H1 (cell line): ENCODE measurements at regions not wholly inside any gene's neighbourhood (a gene's known extent, or its start where the extent isn't known, plus 50 kb on each side); places are given as distances from the start of the nearest gene placed in this dataset.

Experiments
- BACH1 ChIP-seq: IDR thresholded peaks from 2 replicates; pipeline ENCODE4 v1.6.1; 2012; ENCODE audit warnings: low read length, improper control_type of control experiment
- CTBP2 ChIP-seq: IDR thresholded peaks from 2 replicates; pipeline ENCODE4 v1.7.0; 2011; ENCODE audit warnings: borderline replicate concordance, mild to moderate bottlenecking, moderate library complexity, mixed read lengths, low read length; ENCODE audit not compliant: insufficient read depth, insufficient read length
- EGR1 ChIP-seq: IDR thresholded peaks from 2 replicates; pipeline ENCODE4 v1.6.1; 2011; ENCODE audit warnings: low read depth, low read length, borderline replicate concordance
- HDAC2 ChIP-seq, 2 experiments: fragments of 300-600 bp in 1 of 2; sonication (generic) in 1 of 2; IDR thresholded peaks; 2 replicates each; pipeline ENCODE4 v1.6.1; 2011 to 2012; ENCODE audit warnings: low read depth in 2 of 2, low read length in 2 of 2, mild to moderate bottlenecking in 2 of 2, moderate library complexity in 2 of 2, borderline replicate concordance in 1 of 2, inconsistent platforms in 1 of 2
- POU5F1 ChIP-seq: IDR thresholded peaks from 2 replicates; pipeline ENCODE4 v1.6.1; 2011; ENCODE audit warnings: low read depth, mild to moderate bottlenecking, low read length, moderate library complexity
- SP1 ChIP-seq: IDR thresholded peaks from 2 replicates; pipeline ENCODE4 v1.6.1; 2011; ENCODE audit warnings: low read depth, low read length
- TAF1 ChIP-seq: IDR thresholded peaks from 2 replicates; pipeline ENCODE4 v1.6.1; 2011; ENCODE audit warnings: mild to moderate bottlenecking, low read depth, low read length
- TF ChIP-seq, protein P1 (sequence below): fragments of 300-600 bp; sonication (generic); IDR thresholded peaks from 2 replicates; pipeline ENCODE4 v1.7.1; 2012; ENCODE audit warnings: low read length, moderate library complexity, mild to moderate bottlenecking, inconsistent platforms; ENCODE audit not compliant: insufficient replicate concordance
- TF ChIP-seq, protein P2 (sequence below): IDR thresholded peaks from 2 replicates; pipeline ENCODE4 v1.6.1; 2012; ENCODE audit warnings: inconsistent platforms

DNA sequence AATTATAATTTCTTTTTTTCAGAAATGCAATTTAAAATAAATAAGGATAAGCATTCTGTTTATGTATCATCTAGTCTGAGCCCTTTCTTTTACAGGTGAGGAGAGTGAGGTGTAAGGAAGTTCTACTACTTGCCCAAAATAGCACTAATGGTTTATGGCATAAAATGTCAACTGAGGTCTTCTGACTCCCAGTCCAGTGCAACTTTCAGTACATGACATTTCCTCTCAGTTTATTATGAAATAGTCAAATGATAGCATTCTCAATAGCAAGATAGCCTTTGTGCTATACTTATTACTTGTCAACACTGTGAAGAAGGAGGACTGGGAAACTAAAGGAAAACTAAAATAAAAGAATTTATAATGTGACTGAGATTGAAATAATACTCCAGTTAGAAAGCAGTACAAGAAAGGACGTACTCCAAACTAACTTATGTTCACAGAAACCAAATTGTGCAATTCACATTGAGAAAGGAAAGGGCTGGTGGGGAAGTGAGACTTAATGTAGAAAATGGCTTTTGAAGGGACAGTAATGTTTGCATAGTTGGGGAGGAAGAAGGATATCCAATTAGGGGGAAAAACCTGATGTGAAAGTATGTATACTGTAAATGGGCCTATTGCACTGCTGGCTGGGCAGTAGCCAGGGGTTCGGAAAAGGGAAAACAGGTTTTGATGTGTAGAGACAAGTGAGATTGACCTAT is 166.7 kb upstream of the ZEB2 start (continued):
- TF ChIP-seq, protein P1, sequence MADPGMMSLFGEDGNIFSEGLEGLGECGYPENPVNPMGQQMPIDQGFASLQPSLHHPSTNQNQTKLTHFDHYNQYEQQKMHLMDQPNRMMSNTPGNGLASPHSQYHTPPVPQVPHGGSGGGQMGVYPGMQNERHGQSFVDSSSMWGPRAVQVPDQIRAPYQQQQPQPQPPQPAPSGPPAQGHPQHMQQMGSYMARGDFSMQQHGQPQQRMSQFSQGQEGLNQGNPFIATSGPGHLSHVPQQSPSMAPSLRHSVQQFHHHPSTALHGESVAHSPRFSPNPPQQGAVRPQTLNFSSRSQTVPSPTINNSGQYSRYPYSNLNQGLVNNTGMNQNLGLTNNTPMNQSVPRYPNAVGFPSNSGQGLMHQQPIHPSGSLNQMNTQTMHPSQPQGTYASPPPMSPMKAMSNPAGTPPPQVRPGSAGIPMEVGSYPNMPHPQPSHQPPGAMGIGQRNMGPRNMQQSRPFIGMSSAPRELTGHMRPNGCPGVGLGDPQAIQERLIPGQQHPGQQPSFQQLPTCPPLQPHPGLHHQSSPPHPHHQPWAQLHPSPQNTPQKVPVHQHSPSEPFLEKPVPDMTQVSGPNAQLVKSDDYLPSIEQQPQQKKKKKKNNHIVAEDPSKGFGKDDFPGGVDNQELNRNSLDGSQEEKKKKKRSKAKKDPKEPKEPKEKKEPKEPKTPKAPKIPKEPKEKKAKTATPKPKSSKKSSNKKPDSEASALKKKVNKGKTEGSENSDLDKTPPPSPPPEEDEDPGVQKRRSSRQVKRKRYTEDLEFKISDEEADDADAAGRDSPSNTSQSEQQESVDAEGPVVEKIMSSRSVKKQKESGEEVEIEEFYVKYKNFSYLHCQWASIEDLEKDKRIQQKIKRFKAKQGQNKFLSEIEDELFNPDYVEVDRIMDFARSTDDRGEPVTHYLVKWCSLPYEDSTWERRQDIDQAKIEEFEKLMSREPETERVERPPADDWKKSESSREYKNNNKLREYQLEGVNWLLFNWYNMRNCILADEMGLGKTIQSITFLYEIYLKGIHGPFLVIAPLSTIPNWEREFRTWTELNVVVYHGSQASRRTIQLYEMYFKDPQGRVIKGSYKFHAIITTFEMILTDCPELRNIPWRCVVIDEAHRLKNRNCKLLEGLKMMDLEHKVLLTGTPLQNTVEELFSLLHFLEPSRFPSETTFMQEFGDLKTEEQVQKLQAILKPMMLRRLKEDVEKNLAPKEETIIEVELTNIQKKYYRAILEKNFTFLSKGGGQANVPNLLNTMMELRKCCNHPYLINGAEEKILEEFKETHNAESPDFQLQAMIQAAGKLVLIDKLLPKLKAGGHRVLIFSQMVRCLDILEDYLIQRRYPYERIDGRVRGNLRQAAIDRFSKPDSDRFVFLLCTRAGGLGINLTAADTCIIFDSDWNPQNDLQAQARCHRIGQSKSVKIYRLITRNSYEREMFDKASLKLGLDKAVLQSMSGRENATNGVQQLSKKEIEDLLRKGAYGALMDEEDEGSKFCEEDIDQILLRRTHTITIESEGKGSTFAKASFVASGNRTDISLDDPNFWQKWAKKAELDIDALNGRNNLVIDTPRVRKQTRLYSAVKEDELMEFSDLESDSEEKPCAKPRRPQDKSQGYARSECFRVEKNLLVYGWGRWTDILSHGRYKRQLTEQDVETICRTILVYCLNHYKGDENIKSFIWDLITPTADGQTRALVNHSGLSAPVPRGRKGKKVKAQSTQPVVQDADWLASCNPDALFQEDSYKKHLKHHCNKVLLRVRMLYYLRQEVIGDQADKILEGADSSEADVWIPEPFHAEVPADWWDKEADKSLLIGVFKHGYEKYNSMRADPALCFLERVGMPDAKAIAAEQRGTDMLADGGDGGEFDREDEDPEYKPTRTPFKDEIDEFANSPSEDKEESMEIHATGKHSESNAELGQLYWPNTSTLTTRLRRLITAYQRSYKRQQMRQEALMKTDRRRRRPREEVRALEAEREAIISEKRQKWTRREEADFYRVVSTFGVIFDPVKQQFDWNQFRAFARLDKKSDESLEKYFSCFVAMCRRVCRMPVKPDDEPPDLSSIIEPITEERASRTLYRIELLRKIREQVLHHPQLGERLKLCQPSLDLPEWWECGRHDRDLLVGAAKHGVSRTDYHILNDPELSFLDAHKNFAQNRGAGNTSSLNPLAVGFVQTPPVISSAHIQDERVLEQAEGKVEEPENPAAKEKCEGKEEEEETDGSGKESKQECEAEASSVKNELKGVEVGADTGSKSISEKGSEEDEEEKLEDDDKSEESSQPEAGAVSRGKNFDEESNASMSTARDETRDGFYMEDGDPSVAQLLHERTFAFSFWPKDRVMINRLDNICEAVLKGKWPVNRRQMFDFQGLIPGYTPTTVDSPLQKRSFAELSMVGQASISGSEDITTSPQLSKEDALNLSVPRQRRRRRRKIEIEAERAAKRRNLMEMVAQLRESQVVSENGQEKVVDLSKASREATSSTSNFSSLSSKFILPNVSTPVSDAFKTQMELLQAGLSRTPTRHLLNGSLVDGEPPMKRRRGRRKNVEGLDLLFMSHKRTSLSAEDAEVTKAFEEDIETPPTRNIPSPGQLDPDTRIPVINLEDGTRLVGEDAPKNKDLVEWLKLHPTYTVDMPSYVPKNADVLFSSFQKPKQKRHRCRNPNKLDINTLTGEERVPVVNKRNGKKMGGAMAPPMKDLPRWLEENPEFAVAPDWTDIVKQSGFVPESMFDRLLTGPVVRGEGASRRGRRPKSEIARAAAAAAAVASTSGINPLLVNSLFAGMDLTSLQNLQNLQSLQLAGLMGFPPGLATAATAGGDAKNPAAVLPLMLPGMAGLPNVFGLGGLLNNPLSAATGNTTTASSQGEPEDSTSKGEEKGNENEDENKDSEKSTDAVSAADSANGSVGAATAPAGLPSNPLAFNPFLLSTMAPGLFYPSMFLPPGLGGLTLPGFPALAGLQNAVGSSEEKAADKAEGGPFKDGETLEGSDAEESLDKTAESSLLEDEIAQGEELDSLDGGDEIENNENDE, result no peak
- TF ChIP-seq TAF1 (no peak), HDAC2 (IDR thresholded peaks at IDR 0.05; ENCODE audit: borderline replicate concordance in 1 of 2, low read depth in 2 of 2, low read length in 2 of 2) (no peak), SP1 (no peak), CTBP2 (no peak), EGR1 (no peak), BACH1 (no peak), POU5F1 (no peak)
- TF ChIP-seq, protein P2, sequence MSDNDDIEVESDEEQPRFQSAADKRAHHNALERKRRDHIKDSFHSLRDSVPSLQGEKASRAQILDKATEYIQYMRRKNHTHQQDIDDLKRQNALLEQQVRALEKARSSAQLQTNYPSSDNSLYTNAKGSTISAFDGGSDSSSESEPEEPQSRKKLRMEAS, result no peak
